Sigmoid colon (tissue), 4 donors: ENCODE measurements at regions not wholly inside any gene's neighbourhood (a gene's known extent, or its start where the extent isn't known, plus 50 kb on each side); places are given as distances from the start of the nearest gene placed in this dataset.

Experiments
- EP300 ChIP-seq, 4 donors: sonication (generic); formaldehyde crosslinking; IDR thresholded peaks; one replicate each; pipeline ENCODE4 v1.6.1; 2017; ENCODE audit warnings: antibody characterized with exemption in 4 of 4
- POLR2A ChIP-seq, 2 donors: fragments of 450-650 bp; IDR thresholded peaks; one replicate each; pipeline ENCODE4 v1.6.1; 2016; ENCODE audit warnings: antibody characterized with exemption in 2 of 2, mild to moderate bottlenecking in 2 of 2, moderate library complexity in 2 of 2
- POLR2AphosphoS5 ChIP-seq, 4 donors: sonication (generic); formaldehyde crosslinking; IDR thresholded peaks; one replicate each; pipeline ENCODE4 v1.6.1; 2017; ENCODE audit warnings: antibody characterized with exemption in 4 of 4
- TF ChIP-seq, protein P1 (sequence below), 4 experiments: fragments of 450-650 bp in 3 of 4; fragments of 200-600 bp in 1 of 4; IDR thresholded peaks; one replicate each; pipeline ENCODE4 v1.5.1; 2016 to 2019; ENCODE audit warnings: antibody characterized with exemption in 4 of 4, mild to moderate bottlenecking in 3 of 4, moderate library complexity in 2 of 4

DNA sequence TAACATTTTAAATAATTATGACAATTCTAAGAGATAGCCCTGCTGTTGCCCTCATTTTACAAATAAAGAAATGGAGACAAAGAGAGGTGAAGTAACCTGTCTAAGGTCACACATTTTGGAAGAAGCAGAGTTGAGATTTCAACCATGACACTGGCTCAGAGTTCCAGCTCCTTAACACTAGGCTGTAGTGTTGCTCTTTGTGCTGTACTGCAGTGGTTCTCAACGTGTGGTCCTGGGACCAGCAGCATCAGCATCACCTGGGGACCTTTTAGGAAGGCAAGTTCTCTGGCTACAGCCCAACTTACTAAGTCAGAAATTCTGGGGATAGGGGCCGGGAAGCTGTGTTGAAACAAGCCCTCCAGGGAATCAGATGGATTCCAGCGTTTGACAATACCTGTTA lies 62.4 kb upstream of the FERMT1 start:
- TF ChIP-seq POLR2AphosphoS5 (IDR thresholded peaks at IDR 0.05) (no peak), POLR2A (IDR thresholded peaks at IDR 0.05) (no peak), EP300 (IDR thresholded peaks at IDR 0.05) (no peak)
- TF ChIP-seq, protein P1, sequence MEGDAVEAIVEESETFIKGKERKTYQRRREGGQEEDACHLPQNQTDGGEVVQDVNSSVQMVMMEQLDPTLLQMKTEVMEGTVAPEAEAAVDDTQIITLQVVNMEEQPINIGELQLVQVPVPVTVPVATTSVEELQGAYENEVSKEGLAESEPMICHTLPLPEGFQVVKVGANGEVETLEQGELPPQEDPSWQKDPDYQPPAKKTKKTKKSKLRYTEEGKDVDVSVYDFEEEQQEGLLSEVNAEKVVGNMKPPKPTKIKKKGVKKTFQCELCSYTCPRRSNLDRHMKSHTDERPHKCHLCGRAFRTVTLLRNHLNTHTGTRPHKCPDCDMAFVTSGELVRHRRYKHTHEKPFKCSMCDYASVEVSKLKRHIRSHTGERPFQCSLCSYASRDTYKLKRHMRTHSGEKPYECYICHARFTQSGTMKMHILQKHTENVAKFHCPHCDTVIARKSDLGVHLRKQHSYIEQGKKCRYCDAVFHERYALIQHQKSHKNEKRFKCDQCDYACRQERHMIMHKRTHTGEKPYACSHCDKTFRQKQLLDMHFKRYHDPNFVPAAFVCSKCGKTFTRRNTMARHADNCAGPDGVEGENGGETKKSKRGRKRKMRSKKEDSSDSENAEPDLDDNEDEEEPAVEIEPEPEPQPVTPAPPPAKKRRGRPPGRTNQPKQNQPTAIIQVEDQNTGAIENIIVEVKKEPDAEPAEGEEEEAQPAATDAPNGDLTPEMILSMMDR (IDR thresholded peaks at IDR 0.05), result no peak
